ENCODE measurements at regions not wholly inside any gene's neighbourhood (a gene's known extent, or its start where the extent isn't known, plus 50 kb on each side); places are given as distances from the start of the nearest gene placed in this dataset.

DNA sequence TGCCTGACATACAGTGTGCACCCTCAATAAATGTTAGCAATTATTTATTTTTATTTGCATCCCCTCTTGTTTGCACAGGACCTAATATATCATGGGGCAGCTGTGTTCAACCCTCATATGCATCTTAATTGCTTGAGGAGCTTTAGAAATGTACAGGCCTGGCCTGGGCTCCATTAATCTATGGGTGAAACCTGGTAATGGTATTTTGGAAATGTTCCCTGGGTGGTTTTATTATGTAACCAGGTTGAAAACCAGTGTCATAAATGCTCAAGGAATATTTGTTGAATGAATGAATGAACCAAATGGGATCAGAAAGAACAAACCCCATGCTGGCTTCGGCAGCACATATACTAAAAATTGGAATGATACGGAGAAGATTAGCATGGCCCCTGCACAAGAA is 84.0 kb upstream of the PICALM start:
- no peak for TF ChIP-seq POLR2AphosphoS5 (IDR thresholded peaks at IDR 0.05; ENCODE audit: borderline replicate concordance, low read depth, low read length)
- no peak for TF ChIP-seq EZH2 (IDR thresholded peaks at IDR 0.05)
